ENCODE measurements at regions not wholly inside any gene's neighbourhood (a gene's known extent, or its start where the extent isn't known, plus 50 kb on each side); places are given as distances from the start of the nearest gene placed in this dataset.

GRCh38 chr14:85234156-85235025, 295.6 kb upstream of the FLRT2 start:
- no peak for TF ChIP-seq CTCF (IDR thresholded peaks at IDR 0.05; ENCODE audit: control extremely low read depth, extremely low read depth)
- no peak for ATAC-seq (ENCODE audit: insufficient read depth, low FRiP score)
- no peak for DNase-seq
- no peaks in the 10 kb centered on the region for H3K36me3 ChIP-seq (ENCODE audit: control insufficient read depth in 4 of 4, insufficient read depth in 4 of 4, low read length in 4 of 4)
- H3K9ac ChIP-seq (ENCODE audit: insufficient read depth in 1 of 2, low read length in 2 of 2), result no peak overlapping the region
- no peak overlapping the region for H3K27ac ChIP-seq (ENCODE audit: low read depth in 1 of 2, low read length in 1 of 2)
- H3K9me3 ChIP-seq (ENCODE audit: control insufficient read depth in 4 of 4, insufficient read depth in 3 of 4, low read length in 3 of 4), result no peaks in the 10 kb centered on the region
- peaks cover 0 to 2% (median 0%) of the 10 kb centered on the region in 3 donors for H3K27me3 ChIP-seq (ENCODE audit: control insufficient read depth in 3 of 3, insufficient read depth in 3 of 3, low read length in 2 of 3)
- no peak overlapping the region for H3K4me3 ChIP-seq
- WGBS, 2 donors, result 90 to 92% methylated on average over 10 of the region's 10 CpGs
- H3K4me1 ChIP-seq (ENCODE audit: control insufficient read depth in 5 of 5, insufficient read depth in 5 of 5, low read length in 5 of 5), result no peaks in the 10 kb centered on the region

- H3K4me3 ChIP-seq, result no peak overlapping the region
- ATAC-seq (ENCODE audit: insufficient read depth, low FRiP score) (no peak), DNase-seq (no peak)
Measured at GRCh38 chr14:85235868-85236267, 294.1 kb upstream of the FLRT2 start.

GRCh38 chr14:85236296-85236695, 293.6 kb upstream of the FLRT2 start:
- Histone ChIP-seq H3K27ac (ENCODE audit: low read depth in 1 of 2, low read length in 1 of 2) (no peak overlapping the region), H3K4me1 (ENCODE audit: control insufficient read depth in 5 of 5, insufficient read depth in 5 of 5, low read length in 5 of 5) (no peaks in the 10 kb centered on the region), H3K4me3 (no peak overlapping the region), H3K9ac (ENCODE audit: insufficient read depth in 1 of 2, low read length in 2 of 2) (no peak overlapping the region), H3K9me3 (ENCODE audit: control insufficient read depth in 4 of 4, insufficient read depth in 3 of 4, low read length in 3 of 4) (no peaks in the 10 kb centered on the region), H3K27me3 (ENCODE audit: control insufficient read depth in 3 of 3, insufficient read depth in 3 of 3, low read length in 2 of 3) (peaks cover 0 to 2% (median 0%) of the 10 kb centered on the region in 3 donors), H3K36me3 (ENCODE audit: control insufficient read depth in 4 of 4, insufficient read depth in 4 of 4, low read length in 4 of 4) (no peaks in the 10 kb centered on the region)
- ATAC-seq (ENCODE audit: insufficient read depth, low FRiP score), result no peak
- no peak for DNase-seq
- 66 to 77% methylated on average over 1 of the region's 1 CpG for WGBS, 2 donors
- TF ChIP-seq CTCF (IDR thresholded peaks at IDR 0.05; ENCODE audit: control extremely low read depth, extremely low read depth), result no peak

More at GRCh38 chr14:85235868-85236267, 294.1 kb upstream of the FLRT2 start:
- no peaks in the 10 kb centered on the region for H3K9me3 ChIP-seq (ENCODE audit: control insufficient read depth in 4 of 4, insufficient read depth in 3 of 4, low read length in 3 of 4)
- H3K4me1 ChIP-seq (ENCODE audit: control insufficient read depth in 5 of 5, insufficient read depth in 5 of 5, low read length in 5 of 5), result no peaks in the 10 kb centered on the region
- peaks cover 0 to 2% (median 0%) of the 10 kb centered on the region in 3 donors for H3K27me3 ChIP-seq (ENCODE audit: control insufficient read depth in 3 of 3, insufficient read depth in 3 of 3, low read length in 2 of 3)
- TF ChIP-seq CTCF (IDR thresholded peaks at IDR 0.05; ENCODE audit: control extremely low read depth, extremely low read depth), result no peak
- H3K36me3 ChIP-seq (ENCODE audit: control insufficient read depth in 4 of 4, insufficient read depth in 4 of 4, low read length in 4 of 4), result no peaks in the 10 kb centered on the region
- 68 to 76% methylated on average over 3 of the region's 3 CpGs for WGBS, 2 donors
- no peak overlapping the region for H3K27ac ChIP-seq (ENCODE audit: low read depth in 1 of 2, low read length in 1 of 2)
- H3K9ac ChIP-seq (ENCODE audit: insufficient read depth in 1 of 2, low read length in 2 of 2), result no peak overlapping the region
